Activated T-cell treated with anti-CD3 and anti-CD28 coated beads, Interleukin-2, amount 50 U/mL, for 24 hours (primary cell): ENCODE measurements at regions not wholly inside any gene's neighbourhood (a gene's known extent, or its start where the extent isn't known, plus 50 kb on each side); places are given as distances from the start of the nearest gene placed in this dataset.

Source experiments
- DNase-seq: peaks from one replicate; pipeline ENCODE4 v3.0.0-alpha.2; 2020
- H3K27ac Mint-ChIP-seq: 2 replicates; pipeline ENCODE4 v1.8.0; 2020; ENCODE audit warnings: mild to moderate bottlenecking, mixed read lengths
- H3K27me3 Mint-ChIP-seq: 2 replicates; pipeline ENCODE4 v1.8.0; 2020; ENCODE audit warnings: mixed read lengths
- H3K36me3 Mint-ChIP-seq: 2 replicates; pipeline ENCODE4 v1.8.0; 2020; ENCODE audit warnings: low read depth, mixed read lengths
- H3K4me1 Mint-ChIP-seq: 2 replicates; pipeline ENCODE4 v1.8.0; 2020; ENCODE audit warnings: low read depth, mixed read lengths
- H3K4me3 Mint-ChIP-seq: 2 replicates; pipeline ENCODE4 v1.8.0; 2020; ENCODE audit warnings: mild to moderate bottlenecking, moderate library complexity, mixed read lengths
- H3K9me3 Mint-ChIP-seq: 2 replicates; pipeline ENCODE4 v1.8.0; 2020; ENCODE audit warnings: mixed read lengths

GRCh38 chr14:84760489-84761126 is 769.3 kb upstream of the FLRT2 start:
- Mint-ChIP-seq H3K27ac (no peak overlapping the region), H3K4me3 (no peak overlapping the region), H3K27me3 (no peaks in the 10 kb centered on the region), H3K36me3 (no peaks in the 10 kb centered on the region), H3K4me1 (no peaks in the 10 kb centered on the region), H3K9me3 (peaks cover 25% of the 10 kb centered on the region)
- no peak for DNase-seq

GRCh38 chr14:84767434-84767833 is 762.5 kb upstream of the FLRT2 start:
- Mint-ChIP-seq H3K27ac (no peak overlapping the region), H3K36me3 (no peaks in the 10 kb centered on the region), H3K4me1 (no peaks in the 10 kb centered on the region), H3K4me3 (no peak overlapping the region), H3K27me3 (no peaks in the 10 kb centered on the region), H3K9me3 (peaks cover 32% of the 10 kb centered on the region)
- no peak for DNase-seq

- Mint-ChIP-seq H3K27ac (no peak overlapping the region), H3K4me1 (no peaks in the 10 kb centered on the region), H3K27me3 (no peaks in the 10 kb centered on the region), H3K36me3 (no peaks in the 10 kb centered on the region), H3K9me3 (peaks cover 38% of the 10 kb centered on the region), H3K4me3 (no peak overlapping the region)
- DNase-seq, result no peak
These were observed 759.9 kb upstream of the FLRT2 start for GRCh38 chr14:84770030-84770429.

- Mint-ChIP-seq H3K27ac (no peak overlapping the region), H3K36me3 (no peaks in the 10 kb centered on the region), H3K4me3 (no peak overlapping the region), H3K4me1 (no peaks in the 10 kb centered on the region), H3K27me3 (no peaks in the 10 kb centered on the region), H3K9me3 (peaks cover 30% of the 10 kb centered on the region)
- no peak for DNase-seq
These were observed 752.6 kb upstream of the FLRT2 start for GRCh38 chr14:84777356-84777755.

GRCh38 chr14:84782902-84783301 is 747.0 kb upstream of the FLRT2 start:
- peaks cover 28% of the 10 kb centered on the region for H3K9me3 Mint-ChIP-seq
- no peak overlapping the region for H3K27ac Mint-ChIP-seq
- no peaks in the 10 kb centered on the region for H3K36me3 Mint-ChIP-seq
- no peak overlapping the region for H3K4me3 Mint-ChIP-seq
- no peak for DNase-seq
- no peaks in the 10 kb centered on the region for H3K27me3 Mint-ChIP-seq
- H3K4me1 Mint-ChIP-seq, result no peaks in the 10 kb centered on the region

GRCh38 chr14:84783511-84783910 is 746.4 kb upstream of the FLRT2 start:
- Mint-ChIP-seq H3K4me1 (no peaks in the 10 kb centered on the region), H3K4me3 (no peak overlapping the region), H3K9me3 (peaks cover 28% of the 10 kb centered on the region), H3K27me3 (no peaks in the 10 kb centered on the region), H3K27ac (no peak overlapping the region), H3K36me3 (no peaks in the 10 kb centered on the region)
- no peak for DNase-seq

- Mint-ChIP-seq H3K4me1 (no peaks in the 10 kb centered on the region), H3K4me3 (no peak overlapping the region), H3K27me3 (no peaks in the 10 kb centered on the region), H3K27ac (no peak overlapping the region), H3K9me3 (peaks cover 22% of the 10 kb centered on the region), H3K36me3 (no peaks in the 10 kb centered on the region)
- DNase-seq, result no peak
These were observed 743.9 kb upstream of the FLRT2 start for GRCh38 chr14:84785996-84786395.

- Mint-ChIP-seq H3K4me3 (no peak overlapping the region), H3K9me3 (peaks cover 16% of the 10 kb centered on the region), H3K27me3 (no peaks in the 10 kb centered on the region), H3K27ac (no peak overlapping the region), H3K4me1 (no peaks in the 10 kb centered on the region), H3K36me3 (no peaks in the 10 kb centered on the region)
- no peak for DNase-seq
These were observed 740.9 kb upstream of the FLRT2 start for GRCh38 chr14:84789012-84789411.

GRCh38 chr14:84792722-84793410 is 737.1 kb upstream of the FLRT2 start:
- peaks cover 15% of the 10 kb centered on the region for H3K9me3 Mint-ChIP-seq
- H3K36me3 Mint-ChIP-seq, result no peaks in the 10 kb centered on the region
- no peaks in the 10 kb centered on the region for H3K4me1 Mint-ChIP-seq
- no peak overlapping the region for H3K4me3 Mint-ChIP-seq
- H3K27ac Mint-ChIP-seq, result no peak overlapping the region
- no peak for DNase-seq
- H3K27me3 Mint-ChIP-seq, result no peaks in the 10 kb centered on the region

- H3K36me3 Mint-ChIP-seq, result no peaks in the 10 kb centered on the region
- DNase-seq, result no peak
These were observed 732.6 kb upstream of the FLRT2 start for GRCh38 chr14:84797326-84797725.

GRCh38 chr14:84804468-84804867 is 725.5 kb upstream of the FLRT2 start:
- Mint-ChIP-seq H3K9me3 (peaks cover 23% of the 10 kb centered on the region), H3K27me3 (no peaks in the 10 kb centered on the region), H3K4me3 (no peak overlapping the region), H3K27ac (no peak overlapping the region), H3K36me3 (no peaks in the 10 kb centered on the region), H3K4me1 (no peaks in the 10 kb centered on the region)
- no peak for DNase-seq

More at GRCh38 chr14:84797326-84797725, 732.6 kb upstream of the FLRT2 start:
- H3K27me3 Mint-ChIP-seq, result no peaks in the 10 kb centered on the region
- no peak overlapping the region for H3K4me3 Mint-ChIP-seq
- no peak overlapping the region for H3K27ac Mint-ChIP-seq
- no peaks in the 10 kb centered on the region for H3K4me1 Mint-ChIP-seq
- H3K9me3 Mint-ChIP-seq, result peaks cover 20% of the 10 kb centered on the region

GRCh38 chr14:84804895-84805294 is 725.0 kb upstream of the FLRT2 start:
- no peaks in the 10 kb centered on the region for H3K27me3 Mint-ChIP-seq
- no peak overlapping the region for H3K27ac Mint-ChIP-seq
- no peak overlapping the region for H3K4me3 Mint-ChIP-seq
- H3K36me3 Mint-ChIP-seq, result no peaks in the 10 kb centered on the region
- H3K9me3 Mint-ChIP-seq, result peaks cover 25% of the 10 kb centered on the region
- no peak for DNase-seq
- H3K4me1 Mint-ChIP-seq, result no peaks in the 10 kb centered on the region

GRCh38 chr14:84806181-84806580 is 723.8 kb upstream of the FLRT2 start:
- Mint-ChIP-seq H3K4me3 (no peak overlapping the region), H3K4me1 (no peaks in the 10 kb centered on the region), H3K9me3 (peaks cover 24% of the 10 kb centered on the region), H3K36me3 (no peaks in the 10 kb centered on the region), H3K27me3 (no peaks in the 10 kb centered on the region), H3K27ac (no peak overlapping the region)
- no peak for DNase-seq

GRCh38 chr14:84806622-84807021 is 723.3 kb upstream of the FLRT2 start:
- H3K9me3 Mint-ChIP-seq, result peaks cover 24% of the 10 kb centered on the region
- H3K4me3 Mint-ChIP-seq, result no peak overlapping the region
- H3K27ac Mint-ChIP-seq, result no peak overlapping the region
- DNase-seq, result no peak
- no peaks in the 10 kb centered on the region for H3K4me1 Mint-ChIP-seq
- H3K36me3 Mint-ChIP-seq, result no peaks in the 10 kb centered on the region
- H3K27me3 Mint-ChIP-seq, result no peaks in the 10 kb centered on the region

- no peaks in the 10 kb centered on the region for H3K27me3 Mint-ChIP-seq
- no peaks in the 10 kb centered on the region for H3K36me3 Mint-ChIP-seq
- H3K27ac Mint-ChIP-seq, result no peak overlapping the region
- peaks cover 20% of the 10 kb centered on the region for H3K9me3 Mint-ChIP-seq
- no peak overlapping the region for H3K4me3 Mint-ChIP-seq
- no peak for DNase-seq
- H3K4me1 Mint-ChIP-seq, result no peaks in the 10 kb centered on the region
These were observed 722.3 kb upstream of the FLRT2 start for GRCh38 chr14:84807673-84808072.
